ENCODE measurements at regions not wholly inside any gene's neighbourhood (a gene's known extent, or its start where the extent isn't known, plus 50 kb on each side); places are given as distances from the start of the nearest gene placed in this dataset.

- H3K56ac ChIP-seq (ENCODE audit: extremely low read depth, insufficient read depth, low read length) = no peak overlapping the region
- no peak overlapping the region for H2BK15ac ChIP-seq (ENCODE audit: low read depth, low read length)
- dilution Hi-C loops (cut with HindIII; ENCODE audit: low sequenced_read_pairs, unreplicated experiment) = no loop called here
- H4K8ac ChIP-seq (ENCODE audit: low read depth in 2 of 2, low read length in 2 of 2) = no peak overlapping the region
- no peak overlapping the region for H3K14ac ChIP-seq (replicated peaks; ENCODE audit: low read depth, low read length)
- H3K4me2 ChIP-seq (ENCODE audit: low read depth, low read length) = no peak overlapping the region
- no peak for ATAC-seq (ENCODE audit: low read depth)
- no peak overlapping the region for H3K9ac ChIP-seq (ENCODE audit: low read depth, low read length)
- CTCF ChIA-PET = no interaction called here
- H2BK120ac ChIP-seq (ENCODE audit: low read depth, low read length) = no peak overlapping the region
- H2AFZ ChIP-seq (replicated peaks; ENCODE audit: low read length, poor library complexity) = no peak overlapping the region
- H3K4me3 ChIP-seq (ENCODE audit: insufficient read depth, low read depth, low read length) = no peak overlapping the region
- H4K20me1 ChIP-seq (ENCODE audit: insufficient read depth, low read length) = no peaks in the 10 kb centered on the region
- TF ChIP-seq RFX5 (IDR thresholded peaks at IDR 0.05; ENCODE audit: low read depth, low read length) (no peak), CHD1 (IDR thresholded peaks at IDR 0.05; ENCODE audit: low read depth, low read length) (no peak), CEBPB (IDR thresholded peaks at IDR 0.05; ENCODE audit: low read depth, low read length) (no peak), POLR2A (IDR thresholded peaks at IDR 0.05; ENCODE audit: low read depth, low read length) (no peak), BHLHE40 (IDR thresholded peaks at IDR 0.05; ENCODE audit: low read depth, low read length) (no peak), MXI1 (IDR thresholded peaks at IDR 0.05; ENCODE audit: borderline replicate concordance, low read depth, low read length) (no peak), SMC3 (IDR thresholded peaks at IDR 0.05; ENCODE audit: low read depth, low read length) (no peak), CTCF (conservative IDR thresholded peaks at IDR 0.05; ENCODE audit: low read depth, low read length) (no peak), RAD21 (IDR thresholded peaks at IDR 0.05; ENCODE audit: low read length) (no peak), RCOR1 (IDR thresholded peaks at IDR 0.05; ENCODE audit: insufficient replicate concordance, low read length) (no peak), FOS (IDR thresholded peaks at IDR 0.05; ENCODE audit: low read depth, low read length) (no peak), USF2 (IDR thresholded peaks at IDR 0.05; ENCODE audit: low read depth, low read length) (no peak), MAZ (IDR thresholded peaks at IDR 0.05; ENCODE audit: borderline replicate concordance, low read depth, low read length) (no peak), ELK1 (IDR thresholded peaks at IDR 0.05; ENCODE audit: borderline replicate concordance, low read depth, low read length) (no peak), MAFK (IDR thresholded peaks at IDR 0.05; ENCODE audit: low read depth, low read length) (no peak), NFE2L2 (IDR thresholded peaks at IDR 0.05; ENCODE audit: low read depth, low read length) (no peak)
- peaks cover 50% of the 10 kb centered on the region for H3K9me3 ChIP-seq (ENCODE audit: control insufficient read depth, insufficient read depth, low read length)
- intact Hi-C loops (cut with micrococcal nuclease) = no loop called here
- H2BK5ac ChIP-seq (ENCODE audit: low read depth, low read length, poor library complexity, severe bottlenecking) = peak overlapping the region; percentile 93
- POLR2A ChIA-PET (ENCODE audit: unreplicated experiment) = no interaction called here
- H3K27ac ChIP-seq (ENCODE audit: insufficient read depth, low read length) = no peak overlapping the region
- H3K9me1 ChIP-seq (ENCODE audit: insufficient read depth, low read length) = no peaks in the 10 kb centered on the region
- no peak overlapping the region for H2AK5ac ChIP-seq (ENCODE audit: low read depth, low read length)
- in situ Hi-C loops (cut with MboI; ENCODE audit: low sequenced_read_pairs) = no loop called here
- no peaks in the 10 kb centered on the region for H3K27me3 ChIP-seq (ENCODE audit: control insufficient read depth, insufficient read depth, low read length)
- H4K91ac ChIP-seq (ENCODE audit: insufficient read depth, low read depth, low read length) = no peak overlapping the region
- H3K4ac ChIP-seq (ENCODE audit: low read depth, low read length) = no peak overlapping the region
- no TSS peak for BruUV-seq (replicated peaks)
- no peak overlapping the region for H3K18ac ChIP-seq (ENCODE audit: low read depth, low read length)
- H3K79me1 ChIP-seq (ENCODE audit: low read depth in 1 of 2, low read length in 2 of 2) = no peaks in the 10 kb centered on the region
- no CpG with 5 or more reads among the region's 3 CpGs for WGBS, 2 experiments (ENCODE audit: extremely low coverage in 2 of 2, insufficient read length in 1 of 2)
- no peak for DNase-seq
- H3K4me1 ChIP-seq (ENCODE audit: control insufficient read depth, insufficient read depth, low read length) = no peaks in the 10 kb centered on the region
- no peaks in the 10 kb centered on the region for H3K36me3 ChIP-seq (ENCODE audit: control insufficient read depth, insufficient read depth, low read length)
- H4K5ac ChIP-seq (ENCODE audit: low read depth, low read length) = no peak overlapping the region
- no peak overlapping the region for H2AK9ac ChIP-seq (replicated peaks; ENCODE audit: low read depth, low read length, poor library complexity)
- no peak overlapping the region for H2BK20ac ChIP-seq (ENCODE audit: low read depth, low read length)
- no peak overlapping the region for H3K23ac ChIP-seq (ENCODE audit: low read depth, low read length)
Measured at GRCh38 chr22:49580024-49580423, 247.6 kb downstream of the BRD1 start.

Data from IMR-90 (cell line).